ENCODE measurements at regions not wholly inside any gene's neighbourhood (a gene's known extent, or its start where the extent isn't known, plus 50 kb on each side); places are given as distances from the start of the nearest gene placed in this dataset.

GRCh38 chr17:72448019-72448418, 327.2 kb downstream of the SOX9 start:
- no peak overlapping the region for H3K4me3 ChIP-seq (ENCODE audit: low read depth, low read length)
- no peak for DNase-seq (ENCODE audit: low read depth)
- TF ChIP-seq CTCF (IDR thresholded peaks at IDR 0.05; ENCODE audit: control insufficient read depth, extremely low read depth, insufficient read depth) = no peak

- no peak overlapping the region for H3K4me3 ChIP-seq (ENCODE audit: low read depth, low read length)
- no peak for TF ChIP-seq CTCF (IDR thresholded peaks at IDR 0.05; ENCODE audit: control insufficient read depth, extremely low read depth, insufficient read depth)
- DNase-seq (ENCODE audit: low read depth) = no peak
These were observed 331.7 kb downstream of the SOX9 start for GRCh38 chr17:72452286-72453173.

GRCh38 chr17:72454342-72454741, 333.5 kb downstream of the SOX9 start:
- H3K4me3 ChIP-seq (ENCODE audit: low read depth, low read length) = no peak overlapping the region
- TF ChIP-seq CTCF (IDR thresholded peaks at IDR 0.05; ENCODE audit: control insufficient read depth, extremely low read depth, insufficient read depth) = no peak
- no peak for DNase-seq (ENCODE audit: low read depth)

GRCh38 chr17:72455562-72455961, 334.7 kb downstream of the SOX9 start:
- no peak overlapping the region for H3K4me3 ChIP-seq (ENCODE audit: low read depth, low read length)
- TF ChIP-seq CTCF (IDR thresholded peaks at IDR 0.05; ENCODE audit: control insufficient read depth, extremely low read depth, insufficient read depth) = no peak
- DNase-seq (ENCODE audit: low read depth) = no peak

- H3K4me3 ChIP-seq (ENCODE audit: low read depth, low read length) = no peak overlapping the region
- DNase-seq (ENCODE audit: low read depth) = no peak
- no peak for TF ChIP-seq CTCF (IDR thresholded peaks at IDR 0.05; ENCODE audit: control insufficient read depth, extremely low read depth, insufficient read depth)
These were observed 335.3 kb downstream of the SOX9 start for GRCh38 chr17:72456075-72456474.

- H3K4me3 ChIP-seq (ENCODE audit: low read depth, low read length) = no peak overlapping the region
- TF ChIP-seq CTCF (IDR thresholded peaks at IDR 0.05; ENCODE audit: control insufficient read depth, extremely low read depth, insufficient read depth) = no peak
- DNase-seq (ENCODE audit: low read depth) = no peak
These were observed 336.9 kb downstream of the SOX9 start for GRCh38 chr17:72457712-72458111.

- TF ChIP-seq CTCF (IDR thresholded peaks at IDR 0.05; ENCODE audit: control insufficient read depth, extremely low read depth, insufficient read depth) = no peak
- no peak for DNase-seq (ENCODE audit: low read depth)
- no peak overlapping the region for H3K4me3 ChIP-seq (ENCODE audit: low read depth, low read length)
These were observed 337.5 kb downstream of the SOX9 start for GRCh38 chr17:72458301-72458700.

Measured in LNCaP clone FGC (cell line).